SJSA1 (cell line): ENCODE measurements at regions not wholly inside any gene's neighbourhood (a gene's known extent, or its start where the extent isn't known, plus 50 kb on each side); places are given as distances from the start of the nearest gene placed in this dataset.
"Not testable (repeated sequence)": the region's sequence is repeated elsewhere in the genome, so short reads cannot be mapped to it uniquely, and the experiment has no call there.

Experiments
- DNase-seq, 2 experiments: peaks; one replicate each; pipeline ENCODE4 v3.0.0-alpha.2; 2015 to 2020; ENCODE audit warnings: low spot score in 2 of 2, low read depth in 1 of 2
- H3K27ac ChIP-seq: fragments of 250-450 bp; sonication (Bioruptor Pico); 2 replicates; pipeline ENCODE4 v1.5.1; 2020; ENCODE audit warnings: mild to moderate bottlenecking, moderate library complexity
- H3K27me3 ChIP-seq: fragments of 250-450 bp; sonication (Bioruptor Pico); replicated peaks from 2 replicates; pipeline ENCODE4 v1.5.1; 2020; ENCODE audit warnings: mild to moderate bottlenecking, moderate library complexity
- H3K36me3 ChIP-seq: fragments of 250-450 bp; sonication (Bioruptor Pico); 2 replicates; pipeline ENCODE4 v1.5.1; 2020; ENCODE audit warnings: mild to moderate bottlenecking
- H3K4me1 ChIP-seq: fragments of 250-450 bp; sonication (Bioruptor Pico); replicated peaks from 2 replicates; pipeline ENCODE4 v1.6.1; 2021; ENCODE audit warnings: mild to moderate bottlenecking
- H3K4me3 ChIP-seq: fragments of 250-450 bp; sonication (Bioruptor Pico); 2 replicates; pipeline ENCODE4 v1.5.1; 2020; ENCODE audit warnings: mild to moderate bottlenecking
- H3K9me3 ChIP-seq: fragments of 250-450 bp; sonication (Bioruptor Pico); replicated peaks from 2 replicates; pipeline ENCODE4 v1.5.1; 2020; ENCODE audit warnings: mild to moderate bottlenecking

DNA sequence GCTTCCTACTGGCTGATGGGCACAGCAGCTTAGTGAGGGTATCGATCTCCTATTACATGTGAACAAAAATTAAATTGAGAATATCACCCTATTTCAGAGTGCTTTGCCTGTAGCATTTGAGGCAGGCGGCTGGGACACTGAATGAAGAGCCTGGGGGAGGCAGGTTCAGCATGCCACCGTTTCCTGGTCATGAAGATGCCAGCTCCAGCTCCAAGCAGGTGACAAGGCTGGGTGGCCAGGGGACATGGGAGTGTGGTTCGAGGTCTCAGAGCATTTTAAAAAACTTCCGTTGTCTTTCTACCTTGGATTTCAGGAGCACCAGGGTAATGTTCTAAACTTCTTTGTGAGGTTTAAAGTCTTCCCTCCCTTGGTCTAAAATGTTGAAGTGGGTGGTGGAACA, 158.2 kb downstream of the RPLP1 start:
- Histone ChIP-seq H3K27me3 (no peaks in the 10 kb centered on the region), H3K9me3 (no peaks in the 10 kb centered on the region), H3K36me3 (no peaks in the 10 kb centered on the region), H3K27ac (no peak overlapping the region), H3K4me1 (peaks cover 19% of the 10 kb centered on the region), H3K4me3 (no peak overlapping the region)
- no peak for DNase-seq

GRCh38 chr15:69612112-69612511, 159.5 kb downstream of the RPLP1 start:
- no peak overlapping the region for H3K27ac ChIP-seq
- no peak overlapping the region for H3K4me3 ChIP-seq
- peaks cover 18% of the 10 kb centered on the region for H3K4me1 ChIP-seq
- no peaks in the 10 kb centered on the region for H3K27me3 ChIP-seq
- DNase-seq: peak in 1 of 2 experiments; percentile 39
- no peaks in the 10 kb centered on the region for H3K36me3 ChIP-seq
- no peaks in the 10 kb centered on the region for H3K9me3 ChIP-seq

DNA sequence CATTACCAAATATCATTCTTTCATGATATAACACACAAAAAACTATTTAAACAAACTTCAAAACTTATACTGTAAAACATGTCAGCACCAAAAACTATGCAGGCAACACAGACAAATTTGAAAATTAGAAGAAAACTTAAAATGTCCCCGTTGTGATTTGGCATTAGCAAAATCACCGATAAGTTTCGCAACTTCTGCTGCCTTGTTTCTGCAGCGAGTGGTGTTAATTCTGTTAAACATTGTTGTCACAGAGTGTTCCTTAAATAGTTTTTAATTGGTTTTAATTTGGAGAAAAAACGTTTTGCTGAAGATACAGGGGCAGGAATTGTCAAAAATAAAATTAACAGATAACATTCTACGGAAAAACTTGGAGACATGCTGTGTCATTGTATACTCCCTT, 160.6 kb downstream of the RPLP1 start:
- H3K27me3 ChIP-seq: no peaks in the 10 kb centered on the region
- no peak for DNase-seq
- no peak overlapping the region for H3K4me3 ChIP-seq
- no peak overlapping the region for H3K27ac ChIP-seq
- peaks cover 12% of the 10 kb centered on the region for H3K4me1 ChIP-seq
- no peaks in the 10 kb centered on the region for H3K9me3 ChIP-seq
- no peaks in the 10 kb centered on the region for H3K36me3 ChIP-seq

GRCh38 chr15:69613988-69614387, 161.4 kb downstream of the RPLP1 start:
- no peak overlapping the region for H3K4me3 ChIP-seq
- no peak overlapping the region for H3K27ac ChIP-seq
- no peaks in the 10 kb centered on the region for H3K36me3 ChIP-seq
- H3K27me3 ChIP-seq: no peaks in the 10 kb centered on the region
- DNase-seq: no peak
- no peaks in the 10 kb centered on the region for H3K9me3 ChIP-seq
- H3K4me1 ChIP-seq: peaks cover 7% of the 10 kb centered on the region

- Histone ChIP-seq H3K36me3 (no peaks in the 10 kb centered on the region), H3K9me3 (no peaks in the 10 kb centered on the region), H3K4me3 (no peak overlapping the region), H3K27me3 (no peaks in the 10 kb centered on the region), H3K27ac (no peak overlapping the region), H3K4me1 (no peaks in the 10 kb centered on the region)
- no peak for DNase-seq
Observed at GRCh38 chr15:69615736-69616135, 163.1 kb downstream of the RPLP1 start.

- no peaks in the 10 kb centered on the region for H3K27me3 ChIP-seq
- no peaks in the 10 kb centered on the region for H3K36me3 ChIP-seq
- H3K4me1 ChIP-seq: no peaks in the 10 kb centered on the region
- no peak overlapping the region for H3K4me3 ChIP-seq
- no peaks in the 10 kb centered on the region for H3K9me3 ChIP-seq
- no peak for DNase-seq
- no peak overlapping the region for H3K27ac ChIP-seq
Observed at GRCh38 chr15:69616558-69616957, 163.9 kb downstream of the RPLP1 start.

GRCh38 chr15:69617144-69617543, 164.5 kb downstream of the RPLP1 start:
- not testable (repeated sequence) for H3K27me3 ChIP-seq, H3K27ac ChIP-seq, H3K4me1 ChIP-seq, H3K9me3 ChIP-seq, H3K4me3 ChIP-seq, H3K36me3 ChIP-seq
- peak in 1 of 2 experiments; percentile 22 for DNase-seq

DNA sequence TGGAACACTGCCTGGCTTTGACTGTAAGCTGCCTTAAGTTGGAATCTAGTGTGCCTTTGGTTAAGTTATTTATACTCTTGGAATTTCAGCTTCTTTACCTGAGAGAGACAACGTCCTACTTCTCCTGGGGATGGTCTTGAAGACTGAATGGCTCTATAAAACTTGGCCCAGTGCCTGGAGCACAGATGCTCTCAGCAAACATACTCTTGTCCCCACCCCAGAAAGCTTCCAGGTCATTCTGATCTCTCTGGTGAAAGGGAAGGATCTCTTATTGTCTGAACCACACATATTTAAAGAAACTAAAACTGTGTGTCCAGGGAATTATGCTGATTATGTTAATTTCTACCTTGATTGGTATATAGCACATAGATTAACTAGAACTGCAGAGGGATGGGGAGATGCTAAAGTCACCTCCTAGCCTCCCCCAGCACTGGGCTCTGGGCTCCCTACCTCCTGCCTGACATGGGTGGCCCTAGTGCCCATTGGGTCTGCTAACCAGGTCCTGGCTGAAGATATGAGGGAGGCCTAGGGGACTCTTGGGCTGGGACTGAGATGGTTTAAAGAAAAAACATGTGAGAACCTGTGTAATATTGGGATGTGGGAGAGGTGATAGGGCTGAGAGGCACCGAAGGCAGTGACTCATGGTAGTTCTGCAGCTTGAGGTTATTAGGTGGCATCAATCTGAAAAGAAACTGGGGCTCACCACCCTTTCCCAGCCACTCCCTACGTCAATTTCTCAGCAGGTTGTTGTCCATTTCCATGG, 171.0 kb downstream of the RPLP1 start:
- Histone ChIP-seq H3K27me3 (no peaks in the 10 kb centered on the region), H3K4me3 (no peak overlapping the region), H3K27ac (no peak overlapping the region), H3K36me3 (no peaks in the 10 kb centered on the region), H3K4me1 (no peaks in the 10 kb centered on the region), H3K9me3 (no peaks in the 10 kb centered on the region)
- no peak for DNase-seq

GRCh38 chr15:69624155-69624520, 171.5 kb downstream of the RPLP1 start:
- H3K36me3 ChIP-seq: no peaks in the 10 kb centered on the region
- no peaks in the 10 kb centered on the region for H3K27me3 ChIP-seq
- no peak overlapping the region for H3K27ac ChIP-seq
- no peaks in the 10 kb centered on the region for H3K9me3 ChIP-seq
- DNase-seq: no peak
- H3K4me1 ChIP-seq: no peaks in the 10 kb centered on the region
- no peak overlapping the region for H3K4me3 ChIP-seq

- Histone ChIP-seq H3K27me3 (no peaks in the 10 kb centered on the region), H3K36me3 (no peaks in the 10 kb centered on the region), H3K9me3 (no peaks in the 10 kb centered on the region), H3K27ac (no peak overlapping the region), H3K4me3 (no peak overlapping the region), H3K4me1 (no peaks in the 10 kb centered on the region)
- DNase-seq: no peak
Observed at GRCh38 chr15:69624816-69625215, 172.2 kb downstream of the RPLP1 start.

DNA sequence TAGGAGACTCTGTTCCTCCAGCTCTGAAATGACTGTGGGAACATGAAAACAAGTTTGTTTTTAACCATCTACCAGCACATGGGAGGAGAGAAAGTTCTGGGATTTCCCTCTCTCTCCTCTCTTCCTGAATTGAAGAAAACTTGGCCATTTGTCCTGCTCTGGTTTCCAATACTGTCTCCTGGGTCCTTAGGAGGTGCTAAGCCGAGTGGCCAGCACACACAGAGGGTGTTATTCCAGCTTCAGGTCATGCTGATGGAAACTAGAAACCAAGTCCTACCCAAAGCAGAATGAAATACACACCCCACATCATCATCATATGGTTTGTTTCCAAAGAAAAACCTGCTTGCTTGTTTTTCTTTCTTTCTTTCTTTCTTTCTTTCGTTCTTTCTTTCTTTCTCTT, 172.7 kb downstream of the RPLP1 start:
- Histone ChIP-seq H3K4me3 (no peak overlapping the region), H3K4me1 (no peaks in the 10 kb centered on the region), H3K9me3 (no peaks in the 10 kb centered on the region), H3K36me3 (no peaks in the 10 kb centered on the region), H3K27ac (no peak overlapping the region), H3K27me3 (no peaks in the 10 kb centered on the region)
- no peak for DNase-seq

- H3K36me3 ChIP-seq: no peaks in the 10 kb centered on the region
- no peak overlapping the region for H3K4me3 ChIP-seq
- H3K27me3 ChIP-seq: no peaks in the 10 kb centered on the region
- no peaks in the 10 kb centered on the region for H3K9me3 ChIP-seq
- DNase-seq: no peak
- H3K4me1 ChIP-seq: no peaks in the 10 kb centered on the region
- no peak overlapping the region for H3K27ac ChIP-seq
Observed at GRCh38 chr15:69626095-69627066, 173.8 kb downstream of the RPLP1 start.

DNA sequence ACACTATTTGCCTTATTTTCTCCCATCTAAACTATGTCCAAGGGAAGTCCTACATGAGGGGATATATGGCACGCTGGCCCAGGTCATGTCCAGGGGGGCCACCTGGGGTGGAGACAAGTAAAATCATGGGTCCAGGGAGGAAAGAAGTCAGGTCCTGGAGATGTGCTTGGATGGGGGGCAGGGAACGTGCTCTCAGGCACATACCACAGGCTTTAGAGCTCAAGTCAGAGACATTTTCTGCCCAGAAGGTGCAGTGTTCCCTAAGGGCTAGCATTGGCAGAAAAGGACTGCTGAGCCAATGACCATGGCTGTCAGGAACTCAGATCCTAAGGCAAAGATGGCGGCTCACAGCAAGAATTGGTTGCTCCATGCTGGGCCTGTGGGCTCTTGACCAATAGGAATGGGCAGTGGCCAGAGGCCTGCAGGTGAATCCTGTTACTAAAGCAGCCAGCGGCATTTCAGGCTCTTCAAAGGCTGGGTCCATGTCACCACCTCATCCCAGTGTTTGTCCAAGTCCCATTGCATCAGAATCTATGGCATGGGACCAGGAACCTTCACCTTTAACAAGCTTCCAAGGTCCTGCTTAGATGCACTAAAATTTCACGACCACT, 175.0 kb downstream of the RPLP1 start:
- Histone ChIP-seq H3K36me3 (no peaks in the 10 kb centered on the region), H3K4me1 (no peaks in the 10 kb centered on the region), H3K9me3 (no peaks in the 10 kb centered on the region), H3K27me3 (no peaks in the 10 kb centered on the region), H3K27ac (no peak overlapping the region), H3K4me3 (no peak overlapping the region)
- no peak for DNase-seq
